Keratinocyte (primary cell): ENCODE measurements at regions not wholly inside any gene's neighbourhood (a gene's known extent, or its start where the extent isn't known, plus 50 kb on each side); places are given as distances from the start of the nearest gene placed in this dataset.

Experiments used
- DNase-seq: peaks from one replicate; pipeline ENCODE4 v3.0.0-alpha.2; 2011; ENCODE audit warnings: low read depth, missing footprints, low spot score
- FAIRE-seq: peaks from 2 replicates; lab custom pipeline; 2011; peaks lifted over from hg19 to GRCh38; lab: Jason Lieb, UNC
- H2AFZ ChIP-seq: 2 replicates; pipeline ENCODE4 v1.6.0; 2012; ENCODE audit warnings: low read length, control low read depth, inconsistent platforms; ENCODE audit not compliant: control insufficient read depth
- H3K27ac ChIP-seq: 2 replicates; pipeline ENCODE4 v1.5.1; 2011; ENCODE audit warnings: low read length; ENCODE audit not compliant: control insufficient read depth, insufficient read depth
- H3K27me3 ChIP-seq: 3 replicates; pipeline ENCODE4 v1.6.0; 2011; ENCODE audit warnings: low read length; ENCODE audit not compliant: control insufficient read depth, insufficient read depth; ENCODE audit errors: extremely low read depth
- H3K36me3 ChIP-seq, 2 experiments: 2 replicates in 1 of 2; 3 replicates in 1 of 2; pipeline ENCODE4 v1.5.1; 2011; ENCODE audit warnings: low read length in 2 of 2, mild to moderate bottlenecking in 1 of 2; ENCODE audit not compliant: control insufficient read depth in 2 of 2, insufficient read depth in 2 of 2; ENCODE audit errors: extremely low read depth in 1 of 2
- H3K4me1 ChIP-seq: 3 replicates; pipeline ENCODE4 v1.5.1; 2011; ENCODE audit warnings: low read length; ENCODE audit not compliant: control insufficient read depth, insufficient read depth; ENCODE audit errors: extremely low read depth
- H3K4me2 ChIP-seq: 3 replicates; pipeline ENCODE4 v1.6.0; 2011; ENCODE audit warnings: low read depth, low read length; ENCODE audit not compliant: control insufficient read depth, insufficient read depth; ENCODE audit errors: extremely low read depth
- H3K4me3 ChIP-seq, 3 experiments: fragments of 200-600 bp in 1 of 3; sonication (generic) in 1 of 3; 2 replicates in 2 of 3; 3 replicates in 1 of 3; pipeline ENCODE4 v1.5.1; 2011 to 2016; ENCODE audit warnings: low read length in 3 of 3, mild to moderate bottlenecking in 3 of 3, control low read depth in 2 of 3, inconsistent platforms in 1 of 3, low read depth in 1 of 3, mixed read lengths in 1 of 3, mixed run types in 1 of 3, moderate library complexity in 1 of 3; ENCODE audit not compliant: control insufficient read depth in 2 of 3, insufficient read depth in 2 of 3; ENCODE audit errors: extremely low read depth in 1 of 3
- H3K79me2 ChIP-seq: 2 replicates; pipeline ENCODE4 v1.6.0; 2012; ENCODE audit warnings: low read length; ENCODE audit not compliant: control insufficient read depth, insufficient read depth
- H3K9ac ChIP-seq: 3 replicates; pipeline ENCODE4 v1.6.0; 2011; ENCODE audit warnings: low read length; ENCODE audit not compliant: control insufficient read depth, insufficient read depth; ENCODE audit errors: extremely low read depth
- H3K9me1 ChIP-seq: 3 replicates; pipeline ENCODE4 v1.6.0; 2011; ENCODE audit warnings: low read length; ENCODE audit not compliant: control insufficient read depth, insufficient read depth; ENCODE audit errors: extremely low read depth
- H3K9me3 ChIP-seq: 2 replicates; pipeline ENCODE4 v1.5.1; 2012; ENCODE audit warnings: low read depth, low read length; ENCODE audit not compliant: control insufficient read depth
- H4K20me1 ChIP-seq: 3 replicates; pipeline ENCODE4 v1.6.0; 2011; ENCODE audit warnings: low read length; ENCODE audit not compliant: control insufficient read depth, insufficient read depth; ENCODE audit errors: extremely low read depth
- CTCF ChIP-seq, 3 experiments: IDR thresholded peaks in 1 of 3; conservative IDR thresholded peaks in 1 of 3; optimal IDR thresholded peaks in 1 of 3; 2 replicates in 2 of 3; 3 replicates in 1 of 3; pipeline versions ENCODE3 to v1.5.1; 2011; ENCODE audit warnings: low read length in 3 of 3, mild to moderate bottlenecking in 3 of 3, moderate library complexity in 2 of 3, control low read depth in 1 of 3, inconsistent platforms in 1 of 3; ENCODE audit not compliant: insufficient read depth in 2 of 3; ENCODE audit errors: extremely low read depth in 1 of 3
- EZH2 ChIP-seq: IDR thresholded peaks from one replicate; pipeline ENCODE4 v1.6.1; 2012; ENCODE audit warnings: inconsistent platforms, mild to moderate bottlenecking, low read length, moderate library complexity
- dilution Hi-C: fragments of 300-500 bp; cut with MboI; formaldehyde crosslinking; loops from one replicate; pipeline ENCODE4 v1.7.0; 2020; ENCODE audit warnings: low sequenced_read_pairs; ENCODE audit not compliant: extremely low pct_ligation_motif_present

GRCh38 chr17:68704871-68705713 is 103.9 kb upstream of the FAM20A start:
- DNase-seq, result no peak
- Histone ChIP-seq H3K27ac (no peak overlapping the region), H2AFZ (no peak overlapping the region)

GRCh38 chr17:68701046-68701445 is 99.9 kb upstream of the FAM20A start:
- no peak overlapping the region for H3K4me2 ChIP-seq
- H3K4me1 ChIP-seq, result peaks cover 14% of the 10 kb centered on the region
- no peaks in the 10 kb centered on the region for H3K36me3 ChIP-seq
- H3K9me3 ChIP-seq, result no peaks in the 10 kb centered on the region
- dilution Hi-C loops, result no loop called here
- H2AFZ ChIP-seq, result no peak overlapping the region
- no peak overlapping the region for H3K4me3 ChIP-seq
- H3K79me2 ChIP-seq, result no peaks in the 10 kb centered on the region
- H3K9me1 ChIP-seq, result no peaks in the 10 kb centered on the region
- DNase-seq (no peak), FAIRE-seq (no peak)
- no peaks in the 10 kb centered on the region for H4K20me1 ChIP-seq
- no peak overlapping the region for H3K27ac ChIP-seq
- TF ChIP-seq CTCF (optimal IDR thresholded peaks at IDR 0.05 in 1 of 3, IDR thresholded peaks at IDR 0.05 in 1 of 3, conservative IDR thresholded peaks at IDR 0.05 in 1 of 3; ENCODE audit: extremely low read depth in 1 of 3, insufficient read depth in 2 of 3, low read length in 3 of 3) (no peak), EZH2 (no peak)
- H3K9ac ChIP-seq, result no peak overlapping the region
- H3K27me3 ChIP-seq, result no peaks in the 10 kb centered on the region

More at GRCh38 chr17:68704871-68705713, 103.9 kb upstream of the FAM20A start:
- Histone ChIP-seq H3K4me3 (no peak overlapping the region), H4K20me1 (no peaks in the 10 kb centered on the region), H3K79me2 (no peaks in the 10 kb centered on the region), H3K4me1 (no peaks in the 10 kb centered on the region), H3K9me3 (no peaks in the 10 kb centered on the region), H3K4me2 (no peak overlapping the region), H3K36me3 (no peaks in the 10 kb centered on the region), H3K9me1 (no peaks in the 10 kb centered on the region), H3K9ac (no peak overlapping the region), H3K27me3 (no peaks in the 10 kb centered on the region)
- no peak for FAIRE-seq
- dilution Hi-C loops, result no loop called here
- no peak for TF ChIP-seq EZH2
